ENCODE measurements at regions not wholly inside any gene's neighbourhood (a gene's known extent, or its start where the extent isn't known, plus 50 kb on each side); places are given as distances from the start of the nearest gene placed in this dataset.

DNA sequence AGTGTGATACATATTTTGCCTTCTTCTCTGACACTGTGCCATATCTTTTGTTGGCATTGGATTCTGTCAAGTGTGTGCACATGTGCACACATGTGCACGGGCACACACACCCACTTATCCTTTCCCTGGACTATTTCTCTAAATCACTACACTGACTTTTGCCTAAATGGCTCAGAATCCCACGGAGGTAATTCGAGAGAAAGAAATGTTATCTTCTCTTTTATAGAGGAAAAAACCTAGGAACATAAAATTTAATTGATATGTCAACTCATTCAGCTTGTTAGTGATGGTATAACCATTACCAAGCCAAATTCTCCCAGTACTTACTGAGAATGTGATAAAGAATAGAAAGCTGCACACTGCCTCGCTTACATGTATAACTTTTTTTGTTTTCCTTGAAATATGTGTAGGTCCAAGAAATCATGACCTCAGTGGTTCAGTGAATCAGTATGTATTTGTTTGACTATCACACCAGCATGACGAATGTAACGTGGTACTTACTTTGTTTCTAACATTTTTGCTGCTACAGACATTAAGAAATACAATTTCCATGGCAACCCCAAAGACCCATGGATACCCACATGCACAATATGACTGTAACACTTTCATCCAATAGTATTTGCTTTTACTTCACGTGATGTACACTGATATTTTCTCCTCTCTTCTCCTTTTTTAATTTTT, 163.0 kb downstream of the PCDH7 start:
- TF ChIP-seq, protein P1, sequence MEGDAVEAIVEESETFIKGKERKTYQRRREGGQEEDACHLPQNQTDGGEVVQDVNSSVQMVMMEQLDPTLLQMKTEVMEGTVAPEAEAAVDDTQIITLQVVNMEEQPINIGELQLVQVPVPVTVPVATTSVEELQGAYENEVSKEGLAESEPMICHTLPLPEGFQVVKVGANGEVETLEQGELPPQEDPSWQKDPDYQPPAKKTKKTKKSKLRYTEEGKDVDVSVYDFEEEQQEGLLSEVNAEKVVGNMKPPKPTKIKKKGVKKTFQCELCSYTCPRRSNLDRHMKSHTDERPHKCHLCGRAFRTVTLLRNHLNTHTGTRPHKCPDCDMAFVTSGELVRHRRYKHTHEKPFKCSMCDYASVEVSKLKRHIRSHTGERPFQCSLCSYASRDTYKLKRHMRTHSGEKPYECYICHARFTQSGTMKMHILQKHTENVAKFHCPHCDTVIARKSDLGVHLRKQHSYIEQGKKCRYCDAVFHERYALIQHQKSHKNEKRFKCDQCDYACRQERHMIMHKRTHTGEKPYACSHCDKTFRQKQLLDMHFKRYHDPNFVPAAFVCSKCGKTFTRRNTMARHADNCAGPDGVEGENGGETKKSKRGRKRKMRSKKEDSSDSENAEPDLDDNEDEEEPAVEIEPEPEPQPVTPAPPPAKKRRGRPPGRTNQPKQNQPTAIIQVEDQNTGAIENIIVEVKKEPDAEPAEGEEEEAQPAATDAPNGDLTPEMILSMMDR (conservative IDR thresholded peaks at IDR 0.05; ENCODE audit: low read length), result no peak

DNA sequence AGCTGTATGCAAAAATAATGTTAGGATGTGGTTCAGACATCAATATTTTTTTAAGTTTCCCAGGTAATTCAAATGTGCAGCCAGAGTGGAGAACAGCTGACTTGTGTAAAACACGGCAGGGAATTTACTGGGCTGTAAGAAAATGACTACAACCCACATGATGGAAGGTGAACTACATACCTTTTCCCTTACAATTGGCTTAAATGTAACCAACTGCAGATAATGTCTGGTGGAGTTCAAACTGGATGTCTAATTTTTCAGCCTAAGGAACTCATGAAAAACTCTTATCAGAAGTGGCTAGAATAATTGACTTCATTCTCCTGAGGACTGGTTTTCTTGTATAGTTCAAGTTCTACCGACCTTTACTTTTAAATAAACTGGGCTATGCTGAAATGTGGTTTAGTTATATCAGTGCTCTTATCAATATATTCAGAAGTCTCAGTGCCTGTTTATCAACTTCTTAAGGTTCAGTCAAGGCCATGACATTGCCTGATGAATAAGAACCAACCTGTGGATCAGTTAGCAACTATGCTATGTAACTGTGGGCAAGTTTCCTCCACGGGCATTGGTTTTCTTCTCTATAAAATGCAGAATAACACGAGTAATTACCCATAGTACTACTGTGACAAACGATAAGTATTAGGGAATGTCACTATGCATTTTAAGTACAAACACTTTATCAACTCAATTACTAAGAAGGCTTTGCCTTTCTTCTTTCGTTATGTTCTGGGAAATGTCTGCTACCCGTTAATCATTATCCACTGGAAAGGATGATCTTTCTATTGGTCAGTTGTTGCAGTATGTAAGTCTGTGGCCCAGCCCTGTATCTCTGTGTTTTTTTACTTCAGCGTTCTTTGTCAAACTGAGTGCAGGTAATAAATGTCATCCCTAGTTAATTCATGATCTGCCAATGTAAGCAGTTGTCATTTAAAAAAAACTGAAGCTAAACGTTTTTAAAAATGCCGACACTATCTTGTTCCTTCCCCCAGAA, 181.6 kb downstream of the PCDH7 start:
- H3K4me3 ChIP-seq (ENCODE audit: low read length), result no peak overlapping the region
- TF ChIP-seq, protein P1 (conservative IDR thresholded peaks at IDR 0.05; ENCODE audit: low read length), result no peak
- no peak for DNase-seq (ENCODE audit: low read depth)

More for the DNA sequence above, 163.0 kb downstream of the PCDH7 start:
- H3K4me3 ChIP-seq (ENCODE audit: low read length), result no peak overlapping the region
- no peak for DNase-seq (ENCODE audit: low read depth)

DNA sequence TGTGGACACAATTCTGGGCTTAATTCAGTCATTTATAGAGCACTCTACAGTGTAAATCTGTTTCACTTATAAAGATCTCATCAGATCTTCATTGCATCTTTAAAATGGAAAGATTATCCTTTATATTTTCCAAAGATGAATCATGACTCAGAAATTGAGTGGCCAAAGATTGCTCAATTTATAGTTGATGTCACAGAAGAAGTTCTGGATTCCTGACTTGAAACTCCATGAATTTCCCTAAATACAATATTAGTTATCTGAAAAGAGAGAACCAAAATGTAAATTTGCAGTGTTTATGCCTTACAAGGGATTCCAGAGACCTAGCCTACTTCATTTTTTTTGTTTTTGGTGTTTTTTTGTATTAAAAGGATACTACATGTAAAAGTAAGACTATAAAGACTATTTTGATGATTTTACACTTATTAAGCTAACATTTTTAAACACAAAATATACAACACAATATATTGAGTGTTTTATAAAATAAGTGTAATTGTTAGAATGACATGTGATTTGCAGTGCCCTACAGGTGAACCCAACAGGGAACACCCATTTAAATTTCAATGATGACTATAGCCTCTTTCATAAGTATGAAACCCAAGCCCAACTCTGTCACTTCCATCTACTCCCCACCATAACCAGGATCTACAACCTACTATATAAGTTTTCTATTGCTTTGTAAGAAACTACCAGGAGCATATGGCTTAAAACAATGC, 183.5 kb downstream of the PCDH7 start:
- DNase-seq (ENCODE audit: low read depth), result no peak
- TF ChIP-seq, protein P1 (conservative IDR thresholded peaks at IDR 0.05; ENCODE audit: low read length), result no peak
- no peak overlapping the region for H3K4me3 ChIP-seq (ENCODE audit: low read length)

DNA sequence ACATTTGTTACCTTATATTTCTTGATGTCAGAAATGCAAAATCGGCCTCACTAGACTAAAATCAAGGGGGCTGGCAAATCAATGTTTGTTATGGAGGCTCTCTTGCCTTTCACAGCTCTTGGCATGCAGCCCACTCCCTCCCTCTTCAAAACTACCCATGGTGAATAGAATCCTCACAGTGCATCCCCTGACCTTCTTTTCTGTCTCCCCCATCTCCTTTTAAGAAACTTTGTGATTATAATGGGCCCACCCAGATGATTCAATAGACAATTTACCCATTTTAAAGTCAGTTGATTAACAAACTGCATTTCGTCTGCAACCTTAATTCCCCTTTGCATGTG, 184.0 kb downstream of the PCDH7 start:
- TF ChIP-seq, protein P1 (conservative IDR thresholded peaks at IDR 0.05; ENCODE audit: low read length), result no peak
- no peak overlapping the region for H3K4me3 ChIP-seq (ENCODE audit: low read length)
- DNase-seq (ENCODE audit: low read depth), result no peak

DNA sequence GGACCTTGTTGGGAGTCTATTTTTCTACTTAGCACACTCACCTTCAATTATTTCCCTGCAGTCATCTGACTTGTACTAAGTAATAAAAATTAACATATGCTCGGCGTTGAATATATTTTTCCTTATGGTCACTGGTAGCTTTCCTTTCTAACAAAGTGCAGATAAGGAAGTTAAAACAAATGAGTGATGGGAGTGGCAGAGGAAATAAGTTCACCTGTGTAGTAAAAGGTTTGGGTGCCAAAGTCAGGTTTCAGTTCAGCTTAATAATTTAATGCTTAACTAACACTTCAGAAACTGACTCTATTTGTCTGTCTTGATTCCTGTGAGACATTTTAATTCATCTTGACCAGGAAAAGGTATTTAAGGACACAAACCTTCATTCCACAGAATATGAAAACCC, 184.4 kb downstream of the PCDH7 start:
- no peak for DNase-seq (ENCODE audit: low read depth)
- no peak overlapping the region for H3K4me3 ChIP-seq (ENCODE audit: low read length)
- TF ChIP-seq, protein P1 (conservative IDR thresholded peaks at IDR 0.05; ENCODE audit: low read length), result no peak

DNA sequence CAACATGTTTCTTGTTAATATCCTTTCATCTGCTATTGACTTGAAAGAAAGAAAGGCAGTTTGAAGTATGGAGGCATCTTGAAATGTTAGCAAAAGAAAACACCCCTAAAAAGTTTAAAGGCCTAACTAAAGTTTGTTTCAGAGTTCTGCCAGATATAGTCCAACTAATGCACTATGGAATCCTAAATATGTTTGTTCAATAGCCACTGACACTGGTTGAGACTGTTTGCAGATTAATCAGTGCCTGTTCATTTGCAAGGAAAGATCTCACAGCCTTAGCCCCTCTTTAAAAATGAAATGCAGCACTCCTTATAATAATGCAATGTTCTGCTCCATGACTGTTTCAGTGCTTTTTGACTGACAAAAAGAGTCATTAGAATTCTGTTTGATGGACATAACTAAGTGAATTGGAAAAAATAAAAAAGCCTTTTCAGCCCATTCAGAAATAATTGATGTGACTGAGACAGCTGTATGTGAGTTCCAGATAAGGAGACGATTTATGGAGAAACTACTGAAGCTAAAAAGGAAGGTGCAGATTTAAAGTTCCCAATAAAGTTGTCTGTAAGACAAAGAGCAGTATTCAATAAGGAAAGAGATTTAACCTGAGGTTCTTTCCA, 192.0 kb downstream of the PCDH7 start:
- no peak for DNase-seq (ENCODE audit: low read depth)
- no peak overlapping the region for H3K4me3 ChIP-seq (ENCODE audit: low read length)
- TF ChIP-seq, protein P1 (conservative IDR thresholded peaks at IDR 0.05; ENCODE audit: low read length), result no peak
